ENCODE measurements at regions not wholly inside any gene's neighbourhood (a gene's known extent, or its start where the extent isn't known, plus 50 kb on each side); places are given as distances from the start of the nearest gene placed in this dataset.

- Histone ChIP-seq H3K36me3 (ENCODE audit: control insufficient read depth in 1 of 2, insufficient read depth in 2 of 2, low read length in 2 of 2) (no peaks in the 10 kb centered on the region), H3K4me1 (ENCODE audit: control insufficient read depth in 1 of 2, insufficient read depth in 2 of 2, low read length in 2 of 2) (no peaks in the 10 kb centered on the region), H4K20me1 (ENCODE audit: insufficient read depth) (no peaks in the 10 kb centered on the region), H3K4me2 (ENCODE audit: low read length) (no peak overlapping the region), H3K27ac (ENCODE audit: low read depth, low read length) (no peak overlapping the region), H3K27me3 (ENCODE audit: insufficient read depth, low read length) (peaks cover 34% of the 10 kb centered on the region), H3K4me3 (replicated peaks in 1 of 2; ENCODE audit: low read depth in 1 of 2, low read length in 2 of 2) (no peak overlapping the region), H3K9me2 (ENCODE audit: insufficient read depth) (no peaks in the 10 kb centered on the region), H2AFZ (ENCODE audit: low read depth, low read length, poor library complexity, severe bottlenecking) (no peak overlapping the region), H3K9me3 (ENCODE audit: control insufficient read depth in 1 of 2, insufficient read depth in 1 of 2, low read depth in 1 of 2, low read length in 2 of 2) (no peaks in the 10 kb centered on the region), H3K79me2 (ENCODE audit: insufficient read depth, low read length) (no peaks in the 10 kb centered on the region), H3K9ac (ENCODE audit: low read length) (no peak overlapping the region)
- no TSS peak for BruUV-seq (replicated peaks)
- RAD21 ChIA-PET (ENCODE audit: low non-redundant PET in 1 of 2, low total read pairs in 2 of 2, uncharacterized antibody in 2 of 2, unreplicated experiment in 2 of 2) = no interaction called here
- ATAC-seq = no peak
- no peak for DNase-seq (ENCODE audit: low read depth, low spot score)
- intact Hi-C loops (cut with micrococcal nuclease) = no loop called here
- CTCF ChIA-PET = no interaction called here
- POLR2A ChIA-PET = no interaction called here
- TF ChIP-seq MAX (IDR thresholded peaks at IDR 0.05) (no peak), YY1 (IDR thresholded peaks at IDR 0.05; ENCODE audit: extremely low read depth, insufficient replicate concordance, low read depth, low read length) (no peak), JUND (IDR thresholded peaks at IDR 0.05) (no peak), POLR2A (IDR thresholded peaks at IDR 0.05; ENCODE audit: borderline replicate concordance, extremely low read depth, insufficient read depth, insufficient read length) (no peak), ZBTB33 (IDR thresholded peaks at IDR 0.05; ENCODE audit: extremely low read depth, insufficient replicate concordance, low read length) (no peak), SP1 (IDR thresholded peaks at IDR 0.05; ENCODE audit: low read depth) (no peak), RAD21 (IDR thresholded peaks at IDR 0.05; ENCODE audit: low read depth) (no peak), CBX3 (IDR thresholded peaks at IDR 0.05; ENCODE audit: low read depth) (no peak), CEBPB (IDR thresholded peaks at IDR 0.05; ENCODE audit: low read depth) (no peak)
Observed at GRCh38 chr16:25478476-25478875, 213.3 kb upstream of the HS3ST4 start.

- intact Hi-C loops (cut with micrococcal nuclease) = no loop called here
- no peak for ATAC-seq
- Histone ChIP-seq H3K27me3 (ENCODE audit: insufficient read depth, low read length) (peaks cover 24% of the 10 kb centered on the region; the same call in 1 of the 2 replicates), H3K4me1 (ENCODE audit: control insufficient read depth in 1 of 2, insufficient read depth in 2 of 2, low read length in 2 of 2) (no peaks in the 10 kb centered on the region), H3K9me3 (ENCODE audit: control insufficient read depth in 1 of 2, insufficient read depth in 1 of 2, low read depth in 1 of 2, low read length in 2 of 2) (no peaks in the 10 kb centered on the region), H3K9me2 (ENCODE audit: insufficient read depth) (no peaks in the 10 kb centered on the region), H4K20me1 (ENCODE audit: insufficient read depth) (no peaks in the 10 kb centered on the region), H3K4me3 (replicated peaks in 1 of 2; ENCODE audit: low read depth in 1 of 2, low read length in 2 of 2) (no peak overlapping the region), H3K79me2 (ENCODE audit: insufficient read depth, low read length) (no peaks in the 10 kb centered on the region), H3K4me2 (ENCODE audit: low read length) (no peak overlapping the region), H3K9ac (ENCODE audit: low read length) (no peak overlapping the region), H2AFZ (ENCODE audit: low read depth, low read length, poor library complexity, severe bottlenecking) (no peak overlapping the region), H3K27ac (ENCODE audit: low read depth, low read length) (no peak overlapping the region), H3K36me3 (ENCODE audit: control insufficient read depth in 1 of 2, insufficient read depth in 2 of 2, low read length in 2 of 2) (no peaks in the 10 kb centered on the region)
- DNase-seq (ENCODE audit: low read depth, low spot score) = no peak
- ChIA-PET RAD21 (ENCODE audit: low non-redundant PET in 1 of 2, low total read pairs in 2 of 2, uncharacterized antibody in 2 of 2, unreplicated experiment in 2 of 2) (no interaction called here), POLR2A (no interaction called here), CTCF (interaction anchor here (0.6 kb wide), 1 partner anchor 145 kb away, joined by 3 read pairs; no protein-coding TSS in a partner anchor)
- no TSS peak for BruUV-seq (replicated peaks)
- TF ChIP-seq CTCF (IDR thresholded peaks at IDR 0.05 in 2 of 3, conservative IDR thresholded peaks at IDR 0.05 in 1 of 3; ENCODE audit: borderline replicate concordance in 1 of 3, insufficient read depth in 1 of 3, low read depth in 2 of 3, low read length in 2 of 3) (no peak), EZH2 (IDR thresholded peaks at IDR 0.05) (no peak), REST (IDR thresholded peaks at IDR 0.05; ENCODE audit: low read depth) (no peak), ELF1 (IDR thresholded peaks at IDR 0.05; ENCODE audit: borderline replicate concordance, low read depth) (no peak), CBX3 (IDR thresholded peaks at IDR 0.05; ENCODE audit: low read depth) (no peak), FOSL1 (IDR thresholded peaks at IDR 0.05; ENCODE audit: low read depth) (no peak)
Observed at GRCh38 chr16:25464058-25464457, 206.4 kb upstream of the ZKSCAN2 start.

Measured in HCT116 (cell line).